ENCODE measurements at regions not wholly inside any gene's neighbourhood (a gene's known extent, or its start where the extent isn't known, plus 50 kb on each side); places are given as distances from the start of the nearest gene placed in this dataset.
A peak's percentile ranks its signal among the peaks of the same experiment; 100 is the strongest.

- Mint-ChIP-seq H3K9me3 (no peaks in the 10 kb centered on the region), H3K36me3 (ENCODE audit: low read depth) (no peaks in the 10 kb centered on the region), H3K27ac (no peak overlapping the region), H3K4me3 (no peak overlapping the region), H3K4me1 (peaks cover 26% of the 10 kb centered on the region), H3K27me3 (ENCODE audit: low read depth) (peaks cover 16% of the 10 kb centered on the region)
- no peak for TF ChIP-seq CTCF (IDR thresholded peaks at IDR 0.05; ENCODE audit: unreplicated experiment in 3 of 3)
These were observed 107.6 kb upstream of the VSTM2B start for GRCh38 chr19:29418201-29418600.

- Mint-ChIP-seq H3K27ac (no peak overlapping the region), H3K4me3 (no peak overlapping the region), H3K4me1 (peaks cover 21% of the 10 kb centered on the region), H3K36me3 (ENCODE audit: low read depth) (no peaks in the 10 kb centered on the region), H3K27me3 (ENCODE audit: low read depth) (peaks cover 29% of the 10 kb centered on the region), H3K9me3 (peaks cover 8% of the 10 kb centered on the region)
- no peak for TF ChIP-seq CTCF (IDR thresholded peaks at IDR 0.05; ENCODE audit: unreplicated experiment in 3 of 3)
These were observed 105.7 kb upstream of the VSTM2B start for GRCh38 chr19:29420065-29420464.

GRCh38 chr19:29420482-29421195 lies 105.2 kb upstream of the VSTM2B start:
- Mint-ChIP-seq H3K36me3 (ENCODE audit: low read depth) (no peaks in the 10 kb centered on the region), H3K4me3 (no peak overlapping the region), H3K27me3 (ENCODE audit: low read depth) (peaks cover 27% of the 10 kb centered on the region), H3K4me1 (peaks cover 21% of the 10 kb centered on the region), H3K9me3 (peaks cover 8% of the 10 kb centered on the region), H3K27ac (peak overlapping the region in 1 of 3 experiments; percentile 2)
- no peak for TF ChIP-seq CTCF (IDR thresholded peaks at IDR 0.05; ENCODE audit: unreplicated experiment in 3 of 3)

- H3K27me3 Mint-ChIP-seq (ENCODE audit: low read depth), result peaks cover 27% of the 10 kb centered on the region
- peak overlapping the region in 2 of 3 experiments; percentile 2 to 20 for H3K27ac Mint-ChIP-seq
- H3K9me3 Mint-ChIP-seq, result peaks cover 8% of the 10 kb centered on the region
- TF ChIP-seq CTCF (IDR thresholded peaks at IDR 0.05; ENCODE audit: unreplicated experiment in 3 of 3), result no peak
- H3K4me1 Mint-ChIP-seq, result peaks cover 21% of the 10 kb centered on the region
- no peaks in the 10 kb centered on the region for H3K36me3 Mint-ChIP-seq (ENCODE audit: low read depth)
- no peak overlapping the region for H3K4me3 Mint-ChIP-seq
These were observed 104.6 kb upstream of the VSTM2B start for GRCh38 chr19:29421196-29421545.

GRCh38 chr19:29422047-29422446 lies 103.7 kb upstream of the VSTM2B start:
- Mint-ChIP-seq H3K9me3 (peaks cover 15% of the 10 kb centered on the region), H3K27me3 (ENCODE audit: low read depth) (peaks cover 34% of the 10 kb centered on the region), H3K27ac (no peak overlapping the region), H3K4me3 (no peak overlapping the region), H3K36me3 (ENCODE audit: low read depth) (no peaks in the 10 kb centered on the region), H3K4me1 (peaks cover 21% of the 10 kb centered on the region)
- TF ChIP-seq CTCF (IDR thresholded peaks at IDR 0.05; ENCODE audit: unreplicated experiment in 3 of 3), result no peak

- TF ChIP-seq CTCF (IDR thresholded peaks at IDR 0.05; ENCODE audit: unreplicated experiment in 3 of 3), result no peak
- Mint-ChIP-seq H3K9me3 (peaks cover 18% of the 10 kb centered on the region), H3K27me3 (ENCODE audit: low read depth) (peaks cover 39% of the 10 kb centered on the region), H3K4me3 (no peak overlapping the region), H3K36me3 (ENCODE audit: low read depth) (no peaks in the 10 kb centered on the region), H3K4me1 (peaks cover 21% of the 10 kb centered on the region), H3K27ac (no peak overlapping the region)
These were observed 103.2 kb upstream of the VSTM2B start for GRCh38 chr19:29422486-29423085.

Measured in nephron (organoid).